ENCODE measurements at regions not wholly inside any gene's neighbourhood (a gene's known extent, or its start where the extent isn't known, plus 50 kb on each side); places are given as distances from the start of the nearest gene placed in this dataset.
A peak's percentile ranks its signal among the peaks of the same experiment; 100 is the strongest.
"Not testable (repeated sequence)": the region's sequence is repeated elsewhere in the genome, so short reads cannot be mapped to it uniquely, and the experiment has no call there.

DNA sequence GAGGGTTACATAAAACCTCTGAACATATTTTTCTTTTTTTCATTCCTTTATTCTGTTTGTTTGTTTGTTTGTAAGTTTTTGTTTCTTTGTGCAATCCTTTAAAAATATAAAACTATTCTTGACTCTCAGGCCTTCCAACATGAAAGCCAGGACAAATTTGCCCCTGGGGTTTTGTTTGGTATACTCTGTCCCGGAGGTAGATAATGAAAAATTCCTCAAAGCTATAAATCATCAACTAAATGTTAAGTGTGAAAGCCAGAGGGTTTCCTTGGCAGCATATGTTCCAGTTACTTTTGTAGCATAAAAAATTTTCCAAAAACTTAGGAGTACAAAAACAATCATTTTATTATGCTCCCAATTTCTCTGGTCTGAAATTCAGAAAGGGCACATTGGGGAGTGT lies 1084.3 kb upstream of the GJE1 start:
- H3K4me3 ChIP-seq (ENCODE audit: severe bottlenecking) = no peak overlapping the region
- DNase-seq (ENCODE audit: low spot score) (no peak), ATAC-seq (ENCODE audit: low read depth) (no peak)

GRCh38 chr6:141046496-141046895 lies 1086.2 kb upstream of the GJE1 start:
- not testable (repeated sequence) for H3K9me3 ChIP-seq (ENCODE audit: severe bottlenecking); H3K36me3 ChIP-seq (ENCODE audit: low read depth); H3K4me3 ChIP-seq (ENCODE audit: severe bottlenecking); H3K27me3 ChIP-seq (ENCODE audit: insufficient read depth, poor library complexity, severe bottlenecking); H3K4me1 ChIP-seq (ENCODE audit: insufficient read depth, poor library complexity, severe bottlenecking); H3K27ac ChIP-seq (ENCODE audit: poor library complexity, severe bottlenecking); DNase-seq (ENCODE audit: low spot score)
- ATAC-seq (ENCODE audit: low read depth) = peak; percentile 55; the same call in 2 of the 3 replicates

More for the DNA sequence above, 1084.3 kb upstream of the GJE1 start:
- no peaks in the 10 kb centered on the region for H3K9me3 ChIP-seq (ENCODE audit: severe bottlenecking)
- H3K27me3 ChIP-seq (ENCODE audit: insufficient read depth, poor library complexity, severe bottlenecking) = no peaks in the 10 kb centered on the region
- TF ChIP-seq CTCF (IDR thresholded peaks at IDR 0.05; ENCODE audit: poor library complexity, severe bottlenecking) = no peak
- H3K27ac ChIP-seq (ENCODE audit: poor library complexity, severe bottlenecking) = no peak overlapping the region
- H3K36me3 ChIP-seq (ENCODE audit: low read depth) = no peaks in the 10 kb centered on the region
- no peaks in the 10 kb centered on the region for H3K4me1 ChIP-seq (ENCODE audit: insufficient read depth, poor library complexity, severe bottlenecking)

DNA sequence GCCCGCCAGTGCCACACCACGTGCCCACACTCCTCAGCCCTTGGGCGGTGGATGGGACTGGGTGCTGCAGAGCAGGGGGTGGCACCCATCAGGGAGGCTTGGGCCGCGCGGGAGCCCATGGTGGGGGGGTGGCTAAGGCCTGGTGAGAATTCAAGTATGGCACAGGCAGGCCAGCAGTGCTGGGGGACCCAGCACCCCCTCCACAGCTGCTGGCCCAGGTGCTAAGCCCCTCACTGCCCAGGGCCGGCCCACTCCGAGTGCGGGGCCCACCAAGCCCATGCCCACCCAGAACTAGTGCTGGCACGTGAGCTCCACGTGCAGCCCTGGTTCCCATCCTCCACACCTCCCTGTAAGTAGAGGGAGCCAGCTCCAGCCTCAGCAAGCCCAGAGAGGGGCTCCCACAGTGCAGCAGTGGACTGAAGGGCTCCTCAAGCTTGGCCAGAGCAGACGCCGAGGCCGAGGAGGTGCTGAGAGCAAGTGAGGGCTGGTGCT lies 1091.1 kb upstream of the GJE1 start:
- no peak for DNase-seq (ENCODE audit: low spot score)

GRCh38 chr6:141035312-141036200 lies 1097.2 kb upstream of the GJE1 start:
- no peaks in the 10 kb centered on the region for H3K27me3 ChIP-seq (ENCODE audit: insufficient read depth, poor library complexity, severe bottlenecking)
- ATAC-seq (ENCODE audit: low read depth) = no peak
- H3K4me3 ChIP-seq (ENCODE audit: severe bottlenecking) = no peak overlapping the region
- H3K9me3 ChIP-seq (ENCODE audit: severe bottlenecking) = no peaks in the 10 kb centered on the region
- DNase-seq (ENCODE audit: low spot score) = no peak
- peaks cover 2% of the 10 kb centered on the region for H3K4me1 ChIP-seq (ENCODE audit: insufficient read depth, poor library complexity, severe bottlenecking)
- TF ChIP-seq CTCF (IDR thresholded peaks at IDR 0.05; ENCODE audit: poor library complexity, severe bottlenecking) = no peak
- H3K27ac ChIP-seq (ENCODE audit: poor library complexity, severe bottlenecking) = no peak overlapping the region
- no peaks in the 10 kb centered on the region for H3K36me3 ChIP-seq (ENCODE audit: low read depth)

More for the DNA sequence above, 1091.1 kb upstream of the GJE1 start:
- Histone ChIP-seq H3K27me3 (ENCODE audit: insufficient read depth, poor library complexity, severe bottlenecking) (no peaks in the 10 kb centered on the region), H3K9me3 (ENCODE audit: severe bottlenecking) (peaks cover 3% of the 10 kb centered on the region), H3K36me3 (ENCODE audit: low read depth) (no peaks in the 10 kb centered on the region), H3K4me1 (ENCODE audit: insufficient read depth, poor library complexity, severe bottlenecking) (no peaks in the 10 kb centered on the region), H3K27ac (ENCODE audit: poor library complexity, severe bottlenecking) (no peak overlapping the region), H3K4me3 (ENCODE audit: severe bottlenecking) (no peak overlapping the region)
- TF ChIP-seq CTCF (IDR thresholded peaks at IDR 0.05; ENCODE audit: poor library complexity, severe bottlenecking) = no peak
- no peak for ATAC-seq (ENCODE audit: low read depth)

- H3K4me1 ChIP-seq (ENCODE audit: insufficient read depth, poor library complexity, severe bottlenecking) = peaks cover 2% of the 10 kb centered on the region
These were observed 1099.6 kb upstream of the GJE1 start for GRCh38 chr6:141033101-141033500.

More at GRCh38 chr6:141033101-141033500, 1099.6 kb upstream of the GJE1 start:
- no peak overlapping the region for H3K27ac ChIP-seq (ENCODE audit: poor library complexity, severe bottlenecking)
- no peak overlapping the region for H3K4me3 ChIP-seq (ENCODE audit: severe bottlenecking)
- H3K27me3 ChIP-seq (ENCODE audit: insufficient read depth, poor library complexity, severe bottlenecking) = no peaks in the 10 kb centered on the region
- H3K9me3 ChIP-seq (ENCODE audit: severe bottlenecking) = no peaks in the 10 kb centered on the region
- H3K36me3 ChIP-seq (ENCODE audit: low read depth) = no peaks in the 10 kb centered on the region
- ATAC-seq (ENCODE audit: low read depth) = peak; percentile 69; the same call in 2 of the 3 replicates
- DNase-seq (ENCODE audit: low spot score) = no peak
- no peak for TF ChIP-seq CTCF (IDR thresholded peaks at IDR 0.05; ENCODE audit: poor library complexity, severe bottlenecking)

All from RWPE2 (cell line).